H1 (cell line): ENCODE measurements at regions not wholly inside any gene's neighbourhood (a gene's known extent, or its start where the extent isn't known, plus 50 kb on each side); places are given as distances from the start of the nearest gene placed in this dataset.

Source experiments
- POLR2A ChIP-seq, 2 experiments: IDR thresholded peaks; 1 replicate in 1 of 2; 2 replicates in 1 of 2; pipeline ENCODE4 v1.6.1; 2011; ENCODE audit warnings: low read depth in 2 of 2, low read length in 2 of 2, mild to moderate bottlenecking in 2 of 2; ENCODE audit errors: control extremely low read depth in 1 of 2
- POLR2AphosphoS5 ChIP-seq: IDR thresholded peaks from 2 replicates; pipeline ENCODE4 v1.6.1; 2011; ENCODE audit warnings: low read depth, low read length
- SUZ12 ChIP-seq: fragments of 200-600 bp; sonication (generic); IDR thresholded peaks from 2 replicates; pipeline ENCODE4 v1.6.1; 2012; ENCODE audit warnings: mild to moderate bottlenecking, inconsistent platforms, low read length, moderate library complexity, mixed read lengths

GRCh38 chr4:158065176-158065575 lies 107.6 kb downstream of the GASK1B start:
- TF ChIP-seq POLR2A (IDR thresholded peaks at IDR 0.05; ENCODE audit: control extremely low read depth in 1 of 2, low read depth in 2 of 2, low read length in 2 of 2) (no peak), POLR2AphosphoS5 (no peak), SUZ12 (no peak)
